ENCODE measurements at regions not wholly inside any gene's neighbourhood (a gene's known extent, or its start where the extent isn't known, plus 50 kb on each side); places are given as distances from the start of the nearest gene placed in this dataset.

DNA sequence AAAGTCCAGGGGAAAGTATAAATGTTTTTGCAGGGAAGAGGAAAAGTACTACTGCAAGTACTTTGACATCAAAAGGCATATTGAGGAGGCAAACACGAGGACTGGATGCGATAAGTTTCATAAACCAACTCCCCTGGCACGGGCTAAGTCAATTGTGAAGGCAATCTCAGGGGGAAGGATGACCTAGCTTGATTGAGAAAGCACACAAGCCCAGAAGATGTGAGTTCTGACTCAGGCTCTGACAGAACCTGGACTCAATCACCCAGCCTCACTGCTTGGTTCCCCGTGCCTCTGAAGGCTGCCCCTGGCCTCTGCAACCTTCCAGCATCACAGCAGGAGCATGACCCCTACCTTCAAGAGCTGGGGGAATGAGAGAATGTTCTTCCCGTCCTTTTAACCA, 93.2 kb upstream of the ZNF438 start:
- intact Hi-C loops (cut with DNase I), result no loop called here
- 78 to 82% (median 80%) methylated on average over 5 of the region's 5 CpGs for WGBS, 3 donors
- H3K27me3 ChIP-seq, result no peaks in the 10 kb centered on the region

GRCh38 chr10:31125789-31126188, 94.1 kb upstream of the ZNF438 start:
- Histone ChIP-seq H3K4me1 (ENCODE audit: insufficient read depth) (peaks cover 3% of the 10 kb centered on the region), H3K27ac (no peak overlapping the region), H3K9me3 (no peaks in the 10 kb centered on the region), H3K4me3 (no peak overlapping the region), H3K36me3 (no peaks in the 10 kb centered on the region), H3K27me3 (no peaks in the 10 kb centered on the region)
- no peak for DNase-seq
- intact Hi-C loops (cut with DNase I), result no loop called here
- TF ChIP-seq EP300 (IDR thresholded peaks at IDR 0.05) (no peak), POLR2A (IDR thresholded peaks at IDR 0.05) (no peak), CTCF (IDR thresholded peaks at IDR 0.05) (no peak)

More for the DNA sequence above, 93.2 kb upstream of the ZNF438 start:
- DNase-seq, result no peak
- Histone ChIP-seq H3K9me3 (no peaks in the 10 kb centered on the region), H3K4me1 (ENCODE audit: insufficient read depth) (peaks cover 3% of the 10 kb centered on the region), H3K4me3 (no peak overlapping the region), H3K36me3 (no peaks in the 10 kb centered on the region), H3K27ac (no peak overlapping the region)
- TF ChIP-seq EP300 (IDR thresholded peaks at IDR 0.05) (no peak), POLR2A (IDR thresholded peaks at IDR 0.05) (no peak), CTCF (IDR thresholded peaks at IDR 0.05) (no peak)

GRCh38 chr10:31126593-31126992, 94.9 kb upstream of the ZNF438 start:
- no peak for DNase-seq
- H3K4me3 ChIP-seq, result no peak overlapping the region
- H3K4me1 ChIP-seq (ENCODE audit: insufficient read depth), result no peaks in the 10 kb centered on the region
- intact Hi-C loops (cut with DNase I), result no loop called here
- no peaks in the 10 kb centered on the region for H3K36me3 ChIP-seq
- H3K27me3 ChIP-seq, result no peaks in the 10 kb centered on the region
- H3K9me3 ChIP-seq, result no peaks in the 10 kb centered on the region
- H3K27ac ChIP-seq, result no peak overlapping the region
- 85 to 100% (median 96%) methylated on average over 2 of the region's 2 CpGs for WGBS, 3 donors
- TF ChIP-seq EP300 (IDR thresholded peaks at IDR 0.05) (no peak), CTCF (IDR thresholded peaks at IDR 0.05) (no peak), POLR2A (IDR thresholded peaks at IDR 0.05) (no peak)

DNA sequence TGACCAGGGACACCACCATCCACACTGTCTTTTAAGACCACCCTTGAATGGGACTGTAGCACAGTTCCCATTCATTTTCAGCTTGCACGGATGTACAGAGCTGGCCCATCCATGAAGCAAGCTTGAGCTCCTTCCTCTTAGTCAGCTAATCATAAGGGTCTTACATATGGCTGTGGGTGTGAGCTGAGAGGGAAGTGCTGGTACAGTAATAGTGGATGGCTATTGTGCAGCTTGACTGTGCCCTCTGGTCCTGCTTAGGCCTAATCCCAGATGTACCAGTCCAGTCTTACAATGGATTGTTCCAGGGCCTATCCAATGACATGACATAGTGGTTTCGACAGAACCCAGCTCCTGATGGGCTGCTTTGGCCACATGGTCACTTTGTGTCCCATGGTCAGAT, 96.9 kb upstream of the ZNF438 start:
- Histone ChIP-seq H3K4me1 (ENCODE audit: insufficient read depth) (no peaks in the 10 kb centered on the region), H3K27me3 (no peaks in the 10 kb centered on the region), H3K4me3 (no peak overlapping the region), H3K9me3 (no peaks in the 10 kb centered on the region), H3K36me3 (no peaks in the 10 kb centered on the region), H3K27ac (peak overlapping the region; percentile 26 to 27)
- no peak for TF ChIP-seq EP300 (IDR thresholded peaks at IDR 0.05)
- TF ChIP-seq POLR2A (IDR thresholded peaks at IDR 0.05), result no peak
- no peak for TF ChIP-seq CTCF (IDR thresholded peaks at IDR 0.05)
- intact Hi-C loops (cut with DNase I), result no loop called here
- WGBS, 3 donors, result 95 to 98% (median 98%) methylated on average over 2 of the region's 2 CpGs
- DNase-seq, result no peak

- intact Hi-C loops (cut with DNase I), result no loop called here
- no peaks in the 10 kb centered on the region for H3K36me3 ChIP-seq
- no peak overlapping the region for H3K4me3 ChIP-seq
- peak overlapping the region in 1 of 2 donors; percentile 26 for H3K27ac ChIP-seq
- no peaks in the 10 kb centered on the region for H3K9me3 ChIP-seq
- peak; percentile 47 to 79 (median 61) for DNase-seq
- H3K27me3 ChIP-seq, result no peaks in the 10 kb centered on the region
- WGBS, 3 donors, result 17 to 25% (median 22%) methylated on average over 2 of the region's 2 CpGs
- peaks cover under 1% of the 10 kb centered on the region for H3K4me1 ChIP-seq (ENCODE audit: insufficient read depth)
- TF ChIP-seq EP300 (IDR thresholded peaks at IDR 0.05), result no peak
Measured at GRCh38 chr10:31129271-31129670, 97.6 kb upstream of the ZNF438 start.

All from ovary (tissue), 7 donors.